H9 (cell line): ENCODE measurements at regions not wholly inside any gene's neighbourhood (a gene's known extent, or its start where the extent isn't known, plus 50 kb on each side); places are given as distances from the start of the nearest gene placed in this dataset.
A peak's percentile ranks its signal among the peaks of the same experiment; 100 is the strongest.

Experiments used
- DNase-seq: peaks from one replicate; pipeline ENCODE4 v3.0.0-alpha.2; 2017
- H2AFZ ChIP-seq: one replicate; pipeline ENCODE4 v1.6.1; 2013; ENCODE audit warnings: mild to moderate bottlenecking, low read length, control low read depth, moderate library complexity
- H2AK5ac ChIP-seq: 2 replicates; pipeline ENCODE4 v1.6.1; 2013; ENCODE audit warnings: low read length, control low read depth, mixed read lengths; ENCODE audit not compliant: insufficient read length
- H2BK120ac ChIP-seq: one replicate; pipeline ENCODE4 v1.6.1; 2013; ENCODE audit warnings: low read depth, mild to moderate bottlenecking, low read length, control low read depth, inconsistent platforms; ENCODE audit not compliant: poor library complexity, severe bottlenecking
- H2BK12ac ChIP-seq: 2 replicates; pipeline ENCODE4 v1.6.1; 2013; ENCODE audit warnings: low read length, control low read depth, mixed read lengths, low read depth; ENCODE audit not compliant: insufficient read length
- H2BK15ac ChIP-seq: 2 replicates; pipeline ENCODE4 v1.6.1; 2013; ENCODE audit warnings: low read depth, low read length, control low read depth
- H2BK20ac ChIP-seq: one replicate; pipeline ENCODE4 v1.6.1; 2013; ENCODE audit warnings: low read depth, mild to moderate bottlenecking, low read length, control low read depth, inconsistent platforms; ENCODE audit not compliant: poor library complexity, severe bottlenecking
- H2BK5ac ChIP-seq: 2 replicates; pipeline ENCODE4 v1.6.1; 2013; ENCODE audit warnings: low read length, control low read depth, mixed read lengths; ENCODE audit not compliant: insufficient read length
- H3K14ac ChIP-seq: 2 replicates; pipeline ENCODE4 v1.6.1; 2013; ENCODE audit warnings: low read length, control low read depth; ENCODE audit not compliant: insufficient read depth
- H3K18ac ChIP-seq: 2 replicates; pipeline ENCODE4 v1.6.1; 2013; ENCODE audit warnings: low read depth, mild to moderate bottlenecking, mixed read lengths, low read length, control low read depth; ENCODE audit not compliant: insufficient read length
- H3K23ac ChIP-seq: 2 replicates; pipeline ENCODE4 v1.6.1; 2013; ENCODE audit warnings: low read length, control low read depth, mixed read lengths, low read depth; ENCODE audit not compliant: insufficient read length
- H3K23me2 ChIP-seq: 2 replicates; pipeline ENCODE4 v1.6.1; 2013; ENCODE audit warnings: low read depth, mild to moderate bottlenecking, mixed read lengths, low read length, control low read depth; ENCODE audit not compliant: insufficient read length, poor library complexity, severe bottlenecking
- H3K27ac ChIP-seq: 2 replicates; pipeline ENCODE4 v1.5.1; 2013; ENCODE audit warnings: low read length, control low read depth, mixed read lengths, low read depth; ENCODE audit not compliant: insufficient read length
- H3K27me3 ChIP-seq: 2 replicates; pipeline ENCODE4 v1.6.1; 2013; ENCODE audit warnings: low read length, control low read depth, inconsistent platforms; ENCODE audit not compliant: insufficient read depth
- H3K4ac ChIP-seq: 2 replicates; pipeline ENCODE4 v1.6.1; 2013; ENCODE audit warnings: low read depth, mild to moderate bottlenecking, control low read depth, inconsistent platforms, low read length, moderate library complexity
- H3K4me1 ChIP-seq: 2 replicates; pipeline ENCODE4 v1.6.1; 2013; ENCODE audit warnings: low read length, control low read depth, inconsistent platforms; ENCODE audit not compliant: insufficient read depth
- H3K4me2 ChIP-seq: 2 replicates; pipeline ENCODE4 v1.6.1; 2013; ENCODE audit warnings: low read length, control low read depth, mixed read lengths; ENCODE audit not compliant: insufficient read length, insufficient read depth
- H3K56ac ChIP-seq: 2 replicates; pipeline ENCODE4 v1.6.1; 2013; ENCODE audit warnings: low read depth, mild to moderate bottlenecking, mixed read lengths, low read length, control low read depth; ENCODE audit not compliant: insufficient read length
- H3K79me1 ChIP-seq: 2 replicates; pipeline ENCODE4 v1.6.1; 2013; ENCODE audit warnings: low read depth, mild to moderate bottlenecking, moderate library complexity, low read length, control low read depth, inconsistent platforms; ENCODE audit not compliant: insufficient read depth, poor library complexity, severe bottlenecking
- H3K79me2 ChIP-seq: 2 replicates; pipeline ENCODE4 v1.6.1; 2013; ENCODE audit warnings: low read length, control low read depth, inconsistent platforms; ENCODE audit not compliant: insufficient read depth
- H3K9ac ChIP-seq: 2 replicates; pipeline ENCODE4 v1.6.1; 2013; ENCODE audit warnings: low read length, control low read depth, mixed read lengths; ENCODE audit not compliant: insufficient read length; ENCODE audit errors: extremely low read depth
- H3K9me3 ChIP-seq: one replicate; pipeline ENCODE4 v1.6.1; 2013; ENCODE audit warnings: low read depth, low read length, inconsistent platforms; ENCODE audit not compliant: control insufficient read depth
- H3T11ph ChIP-seq: one replicate; pipeline ENCODE4 v1.6.1; 2013; ENCODE audit warnings: mild to moderate bottlenecking, low read length, control low read depth, inconsistent platforms
- H4K20me1 ChIP-seq: one replicate; pipeline ENCODE4 v1.6.1; 2013; ENCODE audit not compliant: control insufficient read depth, insufficient read length, insufficient read depth
- H4K5ac ChIP-seq: 2 replicates; pipeline ENCODE4 v1.6.1; 2013; ENCODE audit warnings: low read depth, mild to moderate bottlenecking, mixed read lengths, low read length, control low read depth; ENCODE audit not compliant: insufficient read length
- H4K8ac ChIP-seq: replicated peaks from 2 replicates; pipeline ENCODE4 v1.6.1; 2013; ENCODE audit warnings: low read length, control low read depth, mixed read lengths, low read depth; ENCODE audit not compliant: insufficient read length
- H4K91ac ChIP-seq: 2 replicates; pipeline ENCODE4 v1.6.1; 2013; ENCODE audit warnings: low read depth, mild to moderate bottlenecking, moderate library complexity, mixed read lengths, low read length, control low read depth; ENCODE audit not compliant: insufficient read length
- H3K27ac Mint-ChIP-seq, 3 experiments: 2 replicates in 2 of 3; 3 replicates in 1 of 3; pipeline ENCODE4 v1.8.0; 2020 to 2021; ENCODE audit warnings: mixed read lengths in 3 of 3, mild to moderate bottlenecking in 1 of 3, moderate library complexity in 1 of 3
- H3K27me3 Mint-ChIP-seq: 2 replicates; pipeline ENCODE4 v1.8.0; 2021; ENCODE audit warnings: low read depth, mild to moderate bottlenecking, moderate library complexity, mixed read lengths
- H3K36me3 Mint-ChIP-seq, 3 experiments: 2 replicates in 2 of 3; 3 replicates in 1 of 3; pipeline ENCODE4 v1.8.0; 2020 to 2021; ENCODE audit warnings: low read depth in 3 of 3, mixed read lengths in 3 of 3; ENCODE audit not compliant: insufficient read depth in 1 of 3
- H3K4me1 Mint-ChIP-seq, 2 experiments: 2 replicates each; pipeline ENCODE4 v1.8.0; 2020; ENCODE audit warnings: mixed read lengths in 2 of 2
- H3K4me3 Mint-ChIP-seq, 2 experiments: 2 replicates in 1 of 2; 3 replicates in 1 of 2; pipeline ENCODE4 v1.8.0; 2020 to 2021; ENCODE audit warnings: mild to moderate bottlenecking in 2 of 2, mixed read lengths in 2 of 2, moderate library complexity in 1 of 2
- H3K9me3 Mint-ChIP-seq, 2 experiments: 2 replicates in 1 of 2; 3 replicates in 1 of 2; pipeline ENCODE4 v1.8.0; 2020; ENCODE audit warnings: mild to moderate bottlenecking in 2 of 2, mixed read lengths in 2 of 2, moderate library complexity in 1 of 2
- CTCF ChIP-seq: fragments of 200-600 bp; sonication (generic); conservative IDR thresholded peaks from 3 replicates; pipeline ENCODE4 v1.8.0; 2021; ENCODE audit warnings: antibody characterized with exemption, mild to moderate bottlenecking
- WGBS: extraction: QIAGEN DNeasy Blood & Tissue Kit; methylation state at CpG from one replicate; pipeline ENCODE4 v1.1.7; 2013; ENCODE audit warnings: missing lambda C conversion rate, low lambda C conversion rate, mixed read lengths; ENCODE audit not compliant: insufficient read length; ENCODE audit errors: extremely low coverage; 5-methylcytosine and 5-hydroxymethylcytosine counted together

GRCh38 chr10:29119374-29119773 is 169.5 kb upstream of the LYZL1 start:
- Histone ChIP-seq H3K23me2 (no peaks in the 10 kb centered on the region), H3K4me1 (no peaks in the 10 kb centered on the region; the same call in 1 of the 2 replicates), H3K14ac (no peak overlapping the region), H4K8ac (no peak overlapping the region), H3K79me2 (no peaks in the 10 kb centered on the region), H3K27ac (no peak overlapping the region), H3K79me1 (no peaks in the 10 kb centered on the region), H3K9ac (no peak overlapping the region), H2AFZ (no peak overlapping the region), H4K5ac (no peak overlapping the region), H3T11ph (no peak overlapping the region), H2BK20ac (no peak overlapping the region), H2BK12ac (no peak overlapping the region), H3K4ac (no peak overlapping the region), H3K9me3 (no peaks in the 10 kb centered on the region), H3K4me2 (no peak overlapping the region), H3K56ac (no peak overlapping the region), H3K27me3 (no peaks in the 10 kb centered on the region), H3K18ac (no peak overlapping the region), H2AK5ac (no peak overlapping the region), H4K91ac (no peak overlapping the region), H3K23ac (no peak overlapping the region), H4K20me1 (no peaks in the 10 kb centered on the region), H2BK120ac (no peak overlapping the region), H2BK5ac (no peak overlapping the region), H2BK15ac (no peak overlapping the region)
- Mint-ChIP-seq H3K27me3 (no peaks in the 10 kb centered on the region), H3K36me3 (peaks cover 5 to 32% (median 9%) of the 10 kb centered on the region in 3 experiments), H3K9me3 (peaks cover 36 to 41% of the 10 kb centered on the region in 2 experiments), H3K4me1 (peaks cover 0 to 3% of the 10 kb centered on the region in 2 experiments; a peak in 3 of 4 replicates), H3K27ac (no peak overlapping the region; a peak in 1 of 7 replicates), H3K4me3 (no peak overlapping the region)
- WGBS: no CpG with 5 or more reads among the region's 8 CpGs
- TF ChIP-seq CTCF: peak; percentile 88
- peak; percentile 85 for DNase-seq
